Mucosa of descending colon (tissue), 3 donors: ENCODE measurements at regions not wholly inside any gene's neighbourhood (a gene's known extent, or its start where the extent isn't known, plus 50 kb on each side); places are given as distances from the start of the nearest gene placed in this dataset.
A peak's percentile ranks its signal among the peaks of the same experiment; 100 is the strongest.

ENCODE experiments used
- ATAC-seq: fragments of 200-7000 bp; cut with Tn5 transposase; one replicate; pipeline ENCODE4 v1.9.1; 2020; ENCODE audit warnings: mild to moderate bottlenecking, moderate library complexity
- DNase-seq, 3 donors: peaks; one replicate each; pipeline ENCODE4 v3.0.0-alpha.2; 2020
- H3K36me3 ChIP-seq: fragments of 200-600 bp; one replicate; pipeline ENCODE4 v1.8.0; 2021; ENCODE audit warnings: low read depth, mild to moderate bottlenecking
- H3K4me1 ChIP-seq: fragments of 200-600 bp; one replicate; pipeline ENCODE4 v1.8.0; 2021; ENCODE audit warnings: low read depth, mild to moderate bottlenecking
- H3K4me3 ChIP-seq: fragments of 200-600 bp; one replicate; pipeline ENCODE4 v1.8.0; 2021; ENCODE audit warnings: mild to moderate bottlenecking
- H3K9me3 ChIP-seq: fragments of 200-600 bp; one replicate; pipeline ENCODE4 v1.8.0; 2021; ENCODE audit warnings: mild to moderate bottlenecking
- intact Hi-C, 2 donors: fragments of 100-400 bp; cut with DNase I in 1 of 2; cut with micrococcal nuclease in 1 of 2; formaldehyde crosslinking; loops; one replicate each; pipeline versions ENCODE4 v1.11.0 to v1.11.1; 2022; cut with DNase I, micrococcal nuclease
- TF ChIP-seq, protein P1 (sequence below): fragments of 200-600 bp; IDR thresholded peaks from one replicate; pipeline ENCODE4 v1.8.0; 2022; ENCODE audit warnings: antibody characterized with exemption, mild to moderate bottlenecking
- donor health status: DM: no; HTN: no; CAD: no; lungs with moderate emphysema.
- donor health status: DM: no; HTN: no; CAD: no.
- donor health status: DM: no; HTN: yes; CAD: no.

DNA sequence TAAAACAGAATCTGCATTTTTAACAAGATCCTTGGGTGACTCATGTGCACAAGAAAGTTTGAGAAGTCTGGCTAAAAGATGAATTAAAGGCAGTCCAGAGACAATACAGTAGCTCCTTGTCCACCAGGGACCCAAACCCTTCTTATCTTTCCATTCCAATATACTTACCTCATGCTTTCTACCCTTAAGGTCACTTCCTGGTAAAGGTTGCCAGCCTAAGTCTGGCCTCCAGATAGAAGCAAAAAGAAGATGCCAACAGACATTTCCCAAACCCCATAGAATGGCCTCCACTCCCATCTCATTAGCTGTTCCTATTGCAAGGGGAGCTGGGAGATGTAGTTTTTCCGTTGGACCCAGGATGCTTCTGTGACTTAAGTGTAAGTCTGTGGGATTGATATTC, 101.4 kb upstream of the XYLT1 start:
- Histone ChIP-seq H3K9me3 (no peaks in the 10 kb centered on the region), H3K4me3 (no peak overlapping the region), H3K36me3 (no peaks in the 10 kb centered on the region), H3K4me1 (no peaks in the 10 kb centered on the region)
- ATAC-seq (peak; percentile 43), DNase-seq (no peak)
- TF ChIP-seq, protein P1, sequence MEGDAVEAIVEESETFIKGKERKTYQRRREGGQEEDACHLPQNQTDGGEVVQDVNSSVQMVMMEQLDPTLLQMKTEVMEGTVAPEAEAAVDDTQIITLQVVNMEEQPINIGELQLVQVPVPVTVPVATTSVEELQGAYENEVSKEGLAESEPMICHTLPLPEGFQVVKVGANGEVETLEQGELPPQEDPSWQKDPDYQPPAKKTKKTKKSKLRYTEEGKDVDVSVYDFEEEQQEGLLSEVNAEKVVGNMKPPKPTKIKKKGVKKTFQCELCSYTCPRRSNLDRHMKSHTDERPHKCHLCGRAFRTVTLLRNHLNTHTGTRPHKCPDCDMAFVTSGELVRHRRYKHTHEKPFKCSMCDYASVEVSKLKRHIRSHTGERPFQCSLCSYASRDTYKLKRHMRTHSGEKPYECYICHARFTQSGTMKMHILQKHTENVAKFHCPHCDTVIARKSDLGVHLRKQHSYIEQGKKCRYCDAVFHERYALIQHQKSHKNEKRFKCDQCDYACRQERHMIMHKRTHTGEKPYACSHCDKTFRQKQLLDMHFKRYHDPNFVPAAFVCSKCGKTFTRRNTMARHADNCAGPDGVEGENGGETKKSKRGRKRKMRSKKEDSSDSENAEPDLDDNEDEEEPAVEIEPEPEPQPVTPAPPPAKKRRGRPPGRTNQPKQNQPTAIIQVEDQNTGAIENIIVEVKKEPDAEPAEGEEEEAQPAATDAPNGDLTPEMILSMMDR, result no peak
- intact Hi-C loops, result no loop called here

DNA sequence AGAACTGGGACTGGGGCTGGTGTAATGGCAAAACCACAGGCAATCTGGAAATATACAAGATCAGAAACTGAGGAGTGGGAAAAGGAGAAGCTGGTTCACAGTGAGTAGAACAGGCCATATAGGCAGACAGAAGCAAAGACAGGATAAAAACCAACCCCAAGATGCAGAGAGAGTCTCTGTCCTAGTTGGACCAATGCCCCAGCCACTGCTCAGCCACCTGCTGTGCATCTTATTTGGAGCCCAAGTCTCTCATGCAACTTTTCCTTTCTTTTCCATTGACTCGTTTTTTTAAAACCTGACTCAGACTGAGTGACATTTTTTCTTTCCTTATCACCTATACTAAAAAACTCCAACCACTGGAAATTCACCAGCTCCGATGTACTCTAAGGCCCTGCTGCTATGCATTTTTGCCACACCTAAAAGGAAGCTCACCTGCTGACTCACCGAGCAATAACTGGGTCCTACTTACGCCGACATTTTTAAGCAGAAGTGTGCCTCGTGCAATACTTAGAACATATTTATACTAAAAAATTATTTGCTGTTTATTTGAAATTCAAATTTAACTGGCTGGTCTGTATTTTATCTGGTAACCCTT, 100.8 kb upstream of the XYLT1 start:
- H3K4me3 ChIP-seq, result no peak overlapping the region
- H3K4me1 ChIP-seq, result no peaks in the 10 kb centered on the region
- peak; percentile 95 for ATAC-seq
- H3K36me3 ChIP-seq, result no peaks in the 10 kb centered on the region
- intact Hi-C loops, result no loop called here
- TF ChIP-seq, protein P1, result no peak
- no peak for DNase-seq
- no peaks in the 10 kb centered on the region for H3K9me3 ChIP-seq

DNA sequence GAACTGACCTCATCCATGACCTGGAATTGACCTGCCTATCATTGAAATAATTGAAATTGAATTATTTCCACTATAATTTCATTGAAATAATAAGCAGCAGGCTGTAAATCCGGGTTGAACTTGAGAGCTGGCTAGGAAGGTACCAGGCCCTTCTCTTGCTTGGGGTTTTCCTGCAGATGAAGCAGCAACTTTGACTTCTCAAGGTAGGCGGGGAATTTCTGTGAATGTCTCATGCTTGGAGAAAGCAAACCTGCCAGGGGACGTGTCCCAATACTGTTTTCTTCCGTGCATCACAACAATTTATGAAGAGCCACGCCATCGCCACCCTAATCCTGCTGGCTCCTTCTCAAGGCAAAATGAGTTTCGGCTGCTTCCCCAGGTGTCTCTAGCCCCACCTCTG, 97.5 kb upstream of the XYLT1 start:
- no peak for ATAC-seq
- H3K4me1 ChIP-seq, result no peaks in the 10 kb centered on the region
- intact Hi-C loops, result no loop called here
- no peak overlapping the region for H3K4me3 ChIP-seq
- no peaks in the 10 kb centered on the region for H3K9me3 ChIP-seq
- TF ChIP-seq, protein P1, result no peak
- no peaks in the 10 kb centered on the region for H3K36me3 ChIP-seq
- DNase-seq, result no peak

DNA sequence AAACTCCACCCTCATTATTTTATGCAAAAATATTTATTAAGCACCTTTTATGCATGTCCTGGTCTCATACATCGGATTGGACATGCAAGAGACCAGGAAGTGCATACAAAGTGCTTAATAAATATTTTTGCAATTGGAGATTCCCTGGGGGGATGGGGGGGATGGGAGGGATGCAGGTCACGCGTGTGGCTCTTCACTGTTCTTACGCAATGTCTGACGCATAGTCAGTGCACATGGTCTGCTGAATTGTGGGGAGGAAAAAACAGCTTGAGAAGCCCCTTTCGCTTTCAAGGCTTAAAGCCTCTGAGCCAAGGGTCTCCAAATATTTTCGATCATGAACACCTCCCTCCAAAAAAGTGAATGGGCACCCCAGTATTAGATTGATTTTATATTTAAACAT, 96.7 kb upstream of the XYLT1 start:
- TF ChIP-seq, protein P1, result no peak
- Histone ChIP-seq H3K9me3 (no peaks in the 10 kb centered on the region), H3K4me1 (no peaks in the 10 kb centered on the region), H3K4me3 (no peak overlapping the region), H3K36me3 (no peaks in the 10 kb centered on the region)
- intact Hi-C loops, result no loop called here
- DNase-seq (no peak), ATAC-seq (no peak)

DNA sequence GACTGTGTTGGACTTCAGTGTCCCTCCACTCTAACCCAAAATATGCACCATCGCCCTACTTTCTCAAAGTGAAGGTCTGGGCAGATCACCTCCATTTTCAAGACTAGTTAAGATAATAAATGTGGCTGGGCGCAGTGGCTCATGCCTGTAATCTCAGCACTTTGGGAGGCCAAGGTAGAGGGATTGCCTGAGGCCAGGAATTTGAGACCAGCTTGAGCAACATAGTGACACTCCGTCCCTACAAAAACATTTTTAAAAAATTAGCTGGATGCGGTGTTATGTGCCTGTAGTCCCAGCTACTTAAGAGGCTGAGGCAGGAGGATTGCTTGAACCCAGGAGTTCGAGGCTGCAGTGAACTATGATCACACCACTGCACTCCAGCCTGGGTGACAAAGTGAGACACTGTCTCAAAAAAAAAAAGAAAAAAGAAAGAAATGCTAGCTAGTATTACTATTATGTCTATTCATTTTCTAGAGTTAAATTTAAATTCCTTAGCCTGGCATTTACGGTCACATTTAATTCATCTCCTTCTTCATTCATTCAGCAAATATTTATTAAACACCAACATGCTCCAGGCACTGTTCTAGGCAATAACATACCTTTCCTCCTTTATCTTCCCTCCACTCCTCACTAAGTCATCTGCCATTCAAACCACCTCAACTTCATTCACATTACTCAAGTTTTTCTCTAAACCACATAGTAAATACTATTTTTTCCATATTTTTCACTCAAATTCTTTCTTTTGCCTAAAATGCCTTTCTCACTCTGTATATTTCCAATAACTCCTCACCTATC, 96.1 kb upstream of the XYLT1 start:
- ATAC-seq (no peak), DNase-seq (no peak)
- H3K4me3 ChIP-seq, result no peak overlapping the region
- TF ChIP-seq, protein P1, result no peak
- no peaks in the 10 kb centered on the region for H3K36me3 ChIP-seq
- intact Hi-C loops, result no loop called here
- no peaks in the 10 kb centered on the region for H3K9me3 ChIP-seq
- no peaks in the 10 kb centered on the region for H3K4me1 ChIP-seq
